ENCODE measurements at regions not wholly inside any gene's neighbourhood (a gene's known extent, or its start where the extent isn't known, plus 50 kb on each side); places are given as distances from the start of the nearest gene placed in this dataset.

GRCh38 chr22:22392131-22392530 lies 116.4 kb downstream of the ZNF280B start (continued):
- TF ChIP-seq ARID4B (CRISPR knock-in tag; IDR thresholded peaks at IDR 0.05; ENCODE audit: borderline replicate concordance) (no peak), GABPB1 (CRISPR knock-in tag; IDR thresholded peaks at IDR 0.05) (no peak), ZMAT4 (CRISPR knock-in tag; IDR thresholded peaks at IDR 0.05) (no peak), NFYB (CRISPR knock-in tag; conservative IDR thresholded peaks at IDR 0.05; ENCODE audit: low read depth) (no peak), ZNF532 (CRISPR knock-in tag; IDR thresholded peaks at IDR 0.05; ENCODE audit: borderline replicate concordance) (no peak), E2F5 (CRISPR knock-in tag; IDR thresholded peaks at IDR 0.05) (no peak)

- ATAC-seq (no peak), DNase-seq (ENCODE audit: low spot score) (no peak)
- Mint-ChIP-seq H3K27ac (no peak overlapping the region), H3K4me3 (no peak overlapping the region), H3K27me3 (ENCODE audit: low read depth) (peaks cover 100% of the 10 kb centered on the region), H3K36me3 (no peaks in the 10 kb centered on the region), H3K9me3 (peaks cover 17% of the 10 kb centered on the region), H3K4me1 (no peaks in the 10 kb centered on the region)
- TF ChIP-seq NFYB (CRISPR knock-in tag; conservative IDR thresholded peaks at IDR 0.05; ENCODE audit: low read depth): no peak
- no peak for TF ChIP-seq ZNF317 (CRISPR knock-in tag; IDR thresholded peaks at IDR 0.05; ENCODE audit: borderline replicate concordance, low read depth)
- ChIA-PET CTCF (interaction anchor here (0.9 to 2.0 kb wide), 2 partner anchors 52 to 199 kb away, joined by 3 to 5 read pairs; no protein-coding TSS in a partner anchor), POLR2A (no interaction called here)
These were observed 114.0 kb downstream of the ZNF280B start for GRCh38 chr22:22394591-22394990.

GRCh38 chr22:22395245-22395644 lies 113.3 kb downstream of the ZNF280B start:
- ATAC-seq: no peak
- ChIA-PET POLR2A (no interaction called here), CTCF (interaction anchor here (0.9 to 2.0 kb wide), 2 partner anchors 52 to 200 kb away, joined by 3 to 5 read pairs; no protein-coding TSS in a partner anchor)
- H3K4me3 Mint-ChIP-seq: no peak overlapping the region
- H3K27ac Mint-ChIP-seq: no peak overlapping the region
- H3K4me1 Mint-ChIP-seq: no peaks in the 10 kb centered on the region
- peaks cover 17% of the 10 kb centered on the region for H3K9me3 Mint-ChIP-seq
- H3K27me3 Mint-ChIP-seq (ENCODE audit: low read depth): peaks cover 100% of the 10 kb centered on the region
- no peak for DNase-seq (ENCODE audit: low spot score)
- TF ChIP-seq SMAD3 (CRISPR knock-in tag; IDR thresholded peaks at IDR 0.05; ENCODE audit: borderline replicate concordance): no peak
- TF ChIP-seq MYBL2 (CRISPR knock-in tag; IDR thresholded peaks at IDR 0.05): no peak
- TF ChIP-seq MLX (CRISPR knock-in tag; IDR thresholded peaks at IDR 0.05): no peak
- TF ChIP-seq ATF1 (CRISPR knock-in tag; IDR thresholded peaks at IDR 0.05): no peak
- no peaks in the 10 kb centered on the region for H3K36me3 Mint-ChIP-seq
